ENCODE measurements at regions not wholly inside any gene's neighbourhood (a gene's known extent, or its start where the extent isn't known, plus 50 kb on each side); places are given as distances from the start of the nearest gene placed in this dataset.

DNA sequence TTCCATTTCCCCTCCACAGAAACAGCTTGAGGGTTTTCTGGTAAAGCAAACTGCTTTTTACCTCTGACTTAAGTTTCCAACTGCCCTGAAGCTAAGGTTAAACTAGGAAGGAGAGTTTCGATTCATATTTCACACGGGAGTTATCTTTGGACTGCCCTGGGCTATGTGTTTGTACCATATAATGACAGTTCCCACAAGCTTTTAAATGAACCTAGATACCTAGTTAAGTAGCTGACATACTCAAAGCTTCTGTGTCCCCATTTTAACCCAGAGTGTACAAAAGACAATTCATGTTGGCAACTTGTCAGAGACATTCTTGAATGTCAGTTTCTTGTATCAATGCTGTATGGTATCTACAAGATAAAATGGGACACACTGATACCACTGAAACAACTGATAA lies 1296.6 kb upstream of the IGFBP7 start:
- TF ChIP-seq, protein P1, sequence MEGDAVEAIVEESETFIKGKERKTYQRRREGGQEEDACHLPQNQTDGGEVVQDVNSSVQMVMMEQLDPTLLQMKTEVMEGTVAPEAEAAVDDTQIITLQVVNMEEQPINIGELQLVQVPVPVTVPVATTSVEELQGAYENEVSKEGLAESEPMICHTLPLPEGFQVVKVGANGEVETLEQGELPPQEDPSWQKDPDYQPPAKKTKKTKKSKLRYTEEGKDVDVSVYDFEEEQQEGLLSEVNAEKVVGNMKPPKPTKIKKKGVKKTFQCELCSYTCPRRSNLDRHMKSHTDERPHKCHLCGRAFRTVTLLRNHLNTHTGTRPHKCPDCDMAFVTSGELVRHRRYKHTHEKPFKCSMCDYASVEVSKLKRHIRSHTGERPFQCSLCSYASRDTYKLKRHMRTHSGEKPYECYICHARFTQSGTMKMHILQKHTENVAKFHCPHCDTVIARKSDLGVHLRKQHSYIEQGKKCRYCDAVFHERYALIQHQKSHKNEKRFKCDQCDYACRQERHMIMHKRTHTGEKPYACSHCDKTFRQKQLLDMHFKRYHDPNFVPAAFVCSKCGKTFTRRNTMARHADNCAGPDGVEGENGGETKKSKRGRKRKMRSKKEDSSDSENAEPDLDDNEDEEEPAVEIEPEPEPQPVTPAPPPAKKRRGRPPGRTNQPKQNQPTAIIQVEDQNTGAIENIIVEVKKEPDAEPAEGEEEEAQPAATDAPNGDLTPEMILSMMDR (IDR thresholded peaks at IDR 0.05 in 8 of 11, conservative IDR thresholded peaks at IDR 0.05 in 3 of 11): no peak
- TF ChIP-seq POLR2A (IDR thresholded peaks at IDR 0.05) (no peak), POLR2AphosphoS5 (IDR thresholded peaks at IDR 0.05) (no peak)

Data from spleen (tissue), 7 donors.